Skeletal muscle satellite cell (primary cell): ENCODE measurements at regions not wholly inside any gene's neighbourhood (a gene's known extent, or its start where the extent isn't known, plus 50 kb on each side); places are given as distances from the start of the nearest gene placed in this dataset.
"Not testable (repeated sequence)": the region's sequence is repeated elsewhere in the genome, so short reads cannot be mapped to it uniquely, and the experiment has no call there.

Source experiments
- H3K27me3 ChIP-seq: 2 replicates; pipeline ENCODE4 v1.7.0; 2013; ENCODE audit warnings: low read length; ENCODE audit not compliant: control insufficient read depth, insufficient read depth
- H3K36me3 ChIP-seq: 2 replicates; pipeline ENCODE4 v1.7.0; 2013; ENCODE audit warnings: mild to moderate bottlenecking, control low read depth, low read length; ENCODE audit not compliant: insufficient read depth
- H3K4me1 ChIP-seq: 2 replicates; pipeline ENCODE4 v1.7.0; 2013; ENCODE audit warnings: low read length; ENCODE audit not compliant: control insufficient read depth, insufficient read depth
- H3K4me2 ChIP-seq: 2 replicates; pipeline ENCODE4 v1.7.0; 2013; ENCODE audit warnings: mild to moderate bottlenecking, low read length
- H3K4me3 ChIP-seq: 2 replicates; pipeline ENCODE4 v1.7.0; 2013; ENCODE audit warnings: low read length
- H3K9ac ChIP-seq: 2 replicates; pipeline ENCODE4 v1.7.0; 2013; ENCODE audit warnings: mild to moderate bottlenecking, low read depth, low read length, moderate library complexity
- H3K9me3 ChIP-seq: replicated peaks from 2 replicates; pipeline ENCODE4 v1.7.0; 2013; ENCODE audit warnings: mild to moderate bottlenecking, control low read depth, low read length

DNA sequence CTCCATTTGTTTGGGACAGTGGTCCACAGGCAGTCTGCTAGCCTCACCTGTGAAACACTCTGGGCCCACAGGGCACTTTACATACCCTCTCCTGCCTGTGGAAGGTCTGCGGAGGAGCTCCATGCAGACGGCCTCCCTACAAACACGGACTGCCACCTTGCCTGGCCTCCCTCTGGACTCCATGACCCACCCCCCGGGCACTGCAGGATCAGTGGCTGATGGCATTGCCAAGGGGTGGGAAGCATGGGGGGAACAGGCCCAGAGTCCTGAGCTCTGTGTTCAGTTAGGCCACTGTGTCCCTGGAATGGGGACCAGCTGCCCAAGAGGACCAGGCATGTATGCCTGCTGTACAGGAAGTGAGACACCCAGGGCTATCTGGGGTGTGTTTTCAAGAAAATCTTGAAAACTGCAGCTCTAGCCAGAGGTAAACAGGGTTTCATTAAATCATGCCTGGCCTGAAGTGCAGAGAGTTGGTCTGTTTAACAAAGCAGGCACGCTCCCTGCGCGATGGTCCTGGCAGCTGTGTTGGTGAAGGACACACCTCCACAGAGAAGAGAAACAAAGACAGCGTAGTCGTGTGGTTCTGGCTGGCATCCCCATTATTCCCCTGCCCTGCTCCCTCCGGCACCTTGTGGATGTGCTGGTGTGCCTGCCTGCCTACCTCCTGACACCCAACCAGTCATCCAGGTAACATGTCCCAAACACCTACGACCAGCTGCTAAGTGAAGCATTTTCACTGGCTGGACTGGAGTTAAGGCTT lies 470.8 kb upstream of the ZMIZ1 start:
- no peak overlapping the region for H3K9ac ChIP-seq

DNA sequence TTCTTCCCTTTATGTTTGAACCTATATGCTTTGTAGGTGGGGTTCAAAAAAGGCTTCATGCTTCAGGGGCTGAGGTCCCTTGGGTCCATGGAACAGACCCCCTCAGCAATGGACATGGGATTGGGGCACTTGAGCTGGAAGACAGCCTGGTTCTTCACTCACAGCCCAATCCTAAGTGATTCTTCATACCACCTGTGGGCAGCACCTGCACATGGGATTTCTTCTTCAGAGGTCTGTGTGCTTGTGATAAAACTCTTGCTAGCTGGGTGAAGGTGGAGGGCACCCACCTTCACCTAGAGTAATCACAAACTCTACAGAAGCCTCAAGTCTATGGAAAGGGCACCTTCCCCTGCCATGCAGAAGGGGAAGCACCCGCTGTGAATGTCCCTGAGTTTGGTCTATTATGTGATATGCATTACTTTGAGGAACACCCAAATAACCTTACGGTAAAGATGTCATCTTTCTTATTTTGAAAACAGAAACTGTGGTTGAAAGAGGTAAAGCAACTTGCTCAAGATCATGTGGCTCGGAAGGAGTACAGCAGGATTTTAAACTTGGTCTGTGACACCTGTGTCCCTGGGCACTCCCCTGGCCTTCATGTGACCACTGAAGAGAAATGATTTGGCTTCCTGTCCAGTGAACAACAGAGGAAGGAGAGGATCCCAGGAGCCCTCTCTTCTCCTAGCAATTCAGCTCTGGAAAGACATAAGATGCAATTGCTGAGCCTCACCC lies 469.5 kb upstream of the ZMIZ1 start:
- no peak overlapping the region for H3K9ac ChIP-seq
- no peak overlapping the region for H3K4me2 ChIP-seq
- H3K4me3 ChIP-seq = no peak overlapping the region
- H3K36me3 ChIP-seq = no peaks in the 10 kb centered on the region
- H3K4me1 ChIP-seq = no peaks in the 10 kb centered on the region
- no peaks in the 10 kb centered on the region for H3K9me3 ChIP-seq
- H3K27me3 ChIP-seq = peaks cover 41% of the 10 kb centered on the region

More for the DNA sequence above, 470.8 kb upstream of the ZMIZ1 start:
- Histone ChIP-seq H3K4me3 (no peak overlapping the region), H3K4me1 (no peaks in the 10 kb centered on the region), H3K36me3 (no peaks in the 10 kb centered on the region), H3K4me2 (no peak overlapping the region), H3K27me3 (peaks cover 47% of the 10 kb centered on the region), H3K9me3 (no peaks in the 10 kb centered on the region)

DNA sequence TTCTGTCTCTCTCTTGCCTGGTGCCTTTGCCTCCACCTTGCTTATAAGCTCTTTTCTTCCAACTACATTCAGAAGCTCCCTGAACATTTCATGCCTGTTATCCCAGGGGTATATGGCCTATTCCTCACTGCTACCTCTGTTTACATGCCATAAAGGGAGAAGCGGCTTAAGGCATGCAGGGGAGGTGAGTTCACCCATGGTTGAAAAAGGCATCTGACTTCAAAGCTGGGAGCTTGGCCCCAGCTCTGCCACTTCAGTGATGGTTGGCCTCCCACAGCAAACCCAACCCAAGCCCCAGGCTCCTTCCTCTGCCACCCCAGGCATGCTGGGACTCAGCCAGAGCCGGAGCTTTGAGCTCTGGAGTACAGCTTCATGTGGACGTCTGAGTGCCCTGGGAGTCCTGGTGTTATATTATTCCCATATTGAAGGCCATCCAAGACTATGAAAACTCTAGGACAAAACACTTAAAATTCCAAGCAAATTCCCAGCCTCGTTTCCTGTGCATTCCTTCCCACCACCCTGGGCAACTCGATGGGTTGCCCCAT lies 468.6 kb upstream of the ZMIZ1 start:
- H3K36me3 ChIP-seq = no peaks in the 10 kb centered on the region
- peaks cover 38% of the 10 kb centered on the region for H3K27me3 ChIP-seq
- H3K9ac ChIP-seq = no peak overlapping the region
- no peak overlapping the region for H3K4me2 ChIP-seq
- no peaks in the 10 kb centered on the region for H3K4me1 ChIP-seq
- no peaks in the 10 kb centered on the region for H3K9me3 ChIP-seq
- H3K4me3 ChIP-seq = no peak overlapping the region

DNA sequence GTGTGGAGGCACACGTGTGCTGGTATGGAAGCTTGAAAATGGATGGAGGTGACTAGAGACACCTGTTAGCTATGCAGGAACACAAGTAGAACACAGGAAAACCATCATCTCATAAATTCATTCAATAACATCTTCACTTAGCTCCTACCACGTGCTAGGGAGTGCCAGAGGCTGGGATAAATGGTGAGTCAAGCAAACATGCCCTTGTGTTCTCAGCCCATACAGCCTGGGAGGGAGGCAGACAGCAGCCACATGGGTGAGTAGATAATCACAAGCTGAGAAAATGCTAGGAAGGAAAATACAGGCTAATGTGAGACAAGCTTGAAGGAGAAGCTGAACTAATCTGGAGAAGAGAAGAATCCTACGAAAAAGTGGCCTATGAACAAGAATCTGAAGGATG lies 468.0 kb upstream of the ZMIZ1 start:
- no peak overlapping the region for H3K9ac ChIP-seq
- no peaks in the 10 kb centered on the region for H3K4me1 ChIP-seq
- peaks cover 38% of the 10 kb centered on the region for H3K27me3 ChIP-seq
- no peaks in the 10 kb centered on the region for H3K9me3 ChIP-seq
- H3K36me3 ChIP-seq = no peaks in the 10 kb centered on the region
- H3K4me2 ChIP-seq = no peak overlapping the region
- H3K4me3 ChIP-seq = no peak overlapping the region

GRCh38 chr10:78602201-78602932 lies 466.4 kb upstream of the ZMIZ1 start:
- Histone ChIP-seq H3K4me1 (no peaks in the 10 kb centered on the region), H3K36me3 (no peaks in the 10 kb centered on the region), H3K9ac (no peak overlapping the region), H3K4me3 (no peak overlapping the region), H3K27me3 (peaks cover 32% of the 10 kb centered on the region), H3K9me3 (no peaks in the 10 kb centered on the region), H3K4me2 (no peak overlapping the region)

- peaks cover 16% of the 10 kb centered on the region for H3K27me3 ChIP-seq
- H3K9me3 ChIP-seq = no peaks in the 10 kb centered on the region
- H3K4me1 ChIP-seq = no peaks in the 10 kb centered on the region
- no peak overlapping the region for H3K4me2 ChIP-seq
- no peaks in the 10 kb centered on the region for H3K36me3 ChIP-seq
- H3K4me3 ChIP-seq = no peak overlapping the region
- H3K9ac ChIP-seq = no peak overlapping the region
Observed at GRCh38 chr10:78604286-78604685, 464.5 kb upstream of the ZMIZ1 start.

DNA sequence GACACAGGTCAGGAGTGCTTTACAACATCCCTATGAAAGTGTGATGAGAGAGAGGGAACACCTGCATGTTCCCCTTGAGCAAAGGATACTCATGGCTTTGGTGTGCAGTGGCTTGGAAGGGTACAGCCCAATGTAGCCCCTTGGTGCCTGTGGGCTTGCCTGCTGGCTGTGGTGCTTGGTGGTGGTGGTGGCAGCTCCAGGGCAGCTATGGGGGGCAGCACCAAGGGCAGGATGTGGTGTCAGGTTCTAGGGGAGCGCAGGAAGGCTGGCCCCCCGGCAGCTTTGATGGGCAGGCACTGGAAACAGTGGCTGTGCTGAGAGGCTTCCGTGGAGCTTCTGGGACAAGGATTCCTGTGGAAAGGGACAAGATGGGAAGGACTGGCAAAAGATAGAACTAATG lies 464.0 kb upstream of the ZMIZ1 start:
- H3K9ac ChIP-seq = no peak overlapping the region
- no peaks in the 10 kb centered on the region for H3K4me1 ChIP-seq
- H3K4me2 ChIP-seq = no peak overlapping the region
- no peaks in the 10 kb centered on the region for H3K36me3 ChIP-seq
- no peak overlapping the region for H3K4me3 ChIP-seq
- no peaks in the 10 kb centered on the region for H3K9me3 ChIP-seq
- peaks cover 12% of the 10 kb centered on the region for H3K27me3 ChIP-seq

DNA sequence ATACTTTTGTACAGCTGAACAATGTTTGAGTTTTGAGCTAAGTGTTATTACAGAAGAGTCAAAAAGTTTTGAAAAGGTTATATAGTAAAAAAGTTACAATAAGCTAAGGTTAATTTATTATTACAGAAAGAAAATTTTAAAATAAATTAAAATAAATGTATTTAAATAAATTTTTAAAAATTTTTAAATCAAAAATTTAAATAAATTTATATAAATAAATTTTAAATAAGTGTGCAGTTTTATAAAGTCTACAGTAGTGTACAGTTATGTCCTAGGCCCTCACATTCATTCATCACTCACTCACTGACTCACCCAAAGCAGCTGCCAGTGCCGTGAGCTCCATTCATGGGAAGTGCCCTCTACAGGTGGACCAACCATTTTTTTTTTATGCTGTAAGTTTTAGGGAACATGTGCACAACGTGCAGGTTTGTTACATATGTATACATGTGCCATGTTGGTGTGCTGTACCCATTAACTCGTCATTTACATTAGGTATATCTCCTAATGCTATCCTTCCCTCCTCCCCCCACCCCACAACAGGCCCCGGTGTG lies 462.9 kb upstream of the ZMIZ1 start:
- no peaks in the 10 kb centered on the region for H3K9me3 ChIP-seq
- H3K4me2 ChIP-seq = no peak overlapping the region
- H3K27me3 ChIP-seq = peaks cover 11% of the 10 kb centered on the region
- H3K36me3 ChIP-seq = no peaks in the 10 kb centered on the region
- no peaks in the 10 kb centered on the region for H3K4me1 ChIP-seq
- no peak overlapping the region for H3K4me3 ChIP-seq
- no peak overlapping the region for H3K9ac ChIP-seq

DNA sequence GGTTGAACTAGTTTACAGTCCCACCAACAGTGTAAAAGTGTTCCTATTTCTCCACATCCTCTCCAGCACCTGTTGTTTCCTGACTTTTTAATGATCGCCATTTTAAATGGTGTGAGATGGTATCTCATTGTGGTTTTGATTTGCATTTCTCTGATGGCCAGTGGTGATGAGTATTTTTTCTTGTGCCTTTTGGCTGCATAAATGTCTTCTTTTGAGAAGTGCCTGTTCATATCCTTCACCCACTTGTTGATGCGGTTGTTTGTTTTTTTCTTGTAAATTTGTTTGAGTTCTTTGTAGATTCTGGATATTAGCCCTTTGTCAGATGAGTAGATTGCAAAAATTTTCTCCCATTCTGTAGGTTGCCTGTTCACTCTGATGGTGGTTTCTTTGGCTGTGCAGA lies 462.0 kb upstream of the ZMIZ1 start:
- not testable (repeated sequence) for H3K4me2 ChIP-seq, H3K27me3 ChIP-seq, H3K4me3 ChIP-seq, H3K9me3 ChIP-seq, H3K36me3 ChIP-seq, H3K9ac ChIP-seq, H3K4me1 ChIP-seq

- no peaks in the 10 kb centered on the region for H3K9me3 ChIP-seq
- no peak overlapping the region for H3K4me2 ChIP-seq
- no peak overlapping the region for H3K9ac ChIP-seq
- H3K27me3 ChIP-seq = peaks cover 26% of the 10 kb centered on the region
- H3K36me3 ChIP-seq = no peaks in the 10 kb centered on the region
- no peaks in the 10 kb centered on the region for H3K4me1 ChIP-seq
- H3K4me3 ChIP-seq = no peak overlapping the region
Observed at GRCh38 chr10:78609976-78610375, 458.8 kb upstream of the ZMIZ1 start.

- Histone ChIP-seq H3K4me2 (no peak overlapping the region), H3K4me3 (no peak overlapping the region), H3K9me3 (no peaks in the 10 kb centered on the region), H3K4me1 (no peaks in the 10 kb centered on the region), H3K36me3 (no peaks in the 10 kb centered on the region), H3K9ac (no peak overlapping the region), H3K27me3 (peaks cover 51% of the 10 kb centered on the region)
Observed at GRCh38 chr10:78613132-78613531, 455.6 kb upstream of the ZMIZ1 start.
